SK-N-SH (cell line): ENCODE measurements at regions not wholly inside any gene's neighbourhood (a gene's known extent, or its start where the extent isn't known, plus 50 kb on each side); places are given as distances from the start of the nearest gene placed in this dataset.

Experiments
- CTCF ChIP-seq: fragments of 200-600 bp; sonication (generic); IDR thresholded peaks from 2 replicates; pipeline ENCODE4 v1.6.1; 2017; ENCODE audit warnings: antibody characterized with exemption, mild to moderate bottlenecking, moderate library complexity
- EZH2phosphoT487 ChIP-seq: fragments of 200-600 bp; sonication (generic); IDR thresholded peaks from 2 replicates; pipeline ENCODE4 v1.6.1; 2017; ENCODE audit warnings: low read depth, mixed run types, mild to moderate bottlenecking, antibody characterized with exemption, moderate library complexity, borderline replicate concordance
- FOXJ3 ChIP-seq: sonication (generic); formaldehyde crosslinking; IDR thresholded peaks from 2 replicates; pipeline ENCODE4 v1.5.1; 2020; ENCODE audit warnings: mild to moderate bottlenecking, missing genetic modification reagents
- IRF3 ChIP-seq: fragments of 150-350 bp; IDR thresholded peaks from 2 replicates; pipeline ENCODE4 v1.6.1; 2016; ENCODE audit warnings: mild to moderate bottlenecking, low read depth, low read length
- JUND ChIP-seq: IDR thresholded peaks from 2 replicates; pipeline ENCODE4 v1.4.0; 2012
- MAX ChIP-seq: IDR thresholded peaks from 2 replicates; pipeline ENCODE4 v1.4.0; 2012; ENCODE audit warnings: low read depth
- PBX3 ChIP-seq: IDR thresholded peaks from 2 replicates; pipeline ENCODE4; 2012
- POLR2AphosphoS5 ChIP-seq: IDR thresholded peaks from 2 replicates; pipeline ENCODE4 v1.6.1; 2012; ENCODE audit warnings: low read depth, low read length
- REST ChIP-seq: IDR thresholded peaks from 2 replicates; pipeline ENCODE4 v1.6.1; 2012; ENCODE audit warnings: mild to moderate bottlenecking, low read depth, low read length, moderate library complexity
- SMC3 ChIP-seq: IDR thresholded peaks from 2 replicates; pipeline ENCODE4 v1.6.1; 2012; ENCODE audit warnings: low read depth, low read length, improper control_type of control experiment
- TCF12 ChIP-seq: IDR thresholded peaks from 2 replicates; pipeline ENCODE4 v1.4.0; 2012
- USF1 ChIP-seq: IDR thresholded peaks from 2 replicates; pipeline ENCODE4 v1.4.0; 2012; ENCODE audit warnings: low read depth, borderline replicate concordance
- USF2 ChIP-seq: fragments of 150-350 bp; IDR thresholded peaks from 2 replicates; pipeline ENCODE4 v1.6.1; 2017; ENCODE audit warnings: antibody characterized with exemption, low read length, low read depth, borderline replicate concordance

DNA sequence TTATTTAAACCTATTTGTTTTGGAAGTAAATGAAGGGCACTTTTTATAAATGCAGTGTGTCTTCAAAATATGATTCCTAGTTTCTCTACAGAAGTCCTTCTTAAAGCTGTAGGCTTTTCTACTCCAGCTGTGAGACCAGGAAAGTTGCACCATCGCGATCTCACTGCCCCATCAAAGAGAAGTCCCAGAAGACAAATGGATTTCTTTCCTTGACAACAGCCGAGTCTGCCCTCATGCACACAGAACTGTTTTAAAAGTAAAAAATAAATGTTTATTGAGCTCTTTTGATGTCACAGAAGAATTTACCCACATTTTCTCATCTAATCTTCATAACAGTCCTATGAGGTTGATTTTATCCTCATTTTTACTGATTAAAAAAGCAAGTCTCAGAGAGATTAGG, 324.4 kb upstream of the NT5E start:
- TF ChIP-seq POLR2AphosphoS5 (no peak), USF2 (no peak), TCF12 (no peak), CTCF (no peak), REST (no peak), FOXJ3 (no peak), USF1 (no peak), MAX (no peak), SMC3 (no peak), JUND (no peak), IRF3 (no peak), EZH2phosphoT487 (no peak), PBX3 (no peak)
